T-cell (primary cell): ENCODE measurements at regions not wholly inside any gene's neighbourhood (a gene's known extent, or its start where the extent isn't known, plus 50 kb on each side); places are given as distances from the start of the nearest gene placed in this dataset.

Experiments
- ATAC-seq, 4 experiments: fragments of 200-7000 bp in 3 of 4; fragments of 150-1000 bp in 1 of 4; cut with Tn5 transposase; replicated peaks in 1 of 4; 1 replicate in 3 of 4; 2 replicates in 1 of 4; pipeline ENCODE4 v1.10.0; 2021; ENCODE audit warnings: moderate library complexity in 3 of 4, mild to moderate bottlenecking in 2 of 4, moderate number of reproducible peaks in 1 of 4
- CTCF ChIA-PET, 2 donors: fragments of 300-600 bp; sonication (Branson Sonifier 250); formaldehyde crosslinking; loops; one replicate each; lab custom pipeline; 2022; ENCODE audit warnings: antibody characterized with exemption in 2 of 2; lab: Charles Lee
- POLR2A ChIA-PET, 2 donors: fragments of 300-600 bp; sonication (Branson Sonifier 250); formaldehyde crosslinking; loops; one replicate each; lab custom pipeline; 2022; ENCODE audit warnings: antibody characterized with exemption in 2 of 2; lab: Charles Lee
- DNase-seq, 35 experiments: peaks; one replicate each; pipeline versions ENCODE4 v3.0.0 to v3.0.0-alpha.2; 2013 to 2023
- H3K27ac ChIP-seq: one replicate; pipeline ENCODE4 v1.5.1; 2013; ENCODE audit warnings: low read length
- H3K27me3 ChIP-seq, 2 experiments: replicated peaks in 1 of 2; 1 replicate in 1 of 2; 2 replicates in 1 of 2; pipeline versions ENCODE4 v1.6.1 to v1.7.0; 2013; ENCODE audit warnings: low read length in 1 of 2, mixed read lengths in 1 of 2; ENCODE audit not compliant: control insufficient read depth in 2 of 2, insufficient read depth in 2 of 2; ENCODE audit errors: extremely low read depth in 1 of 2
- H3K36me3 ChIP-seq, 2 donors: 1 replicate in 1 of 2; 2 replicates in 1 of 2; pipeline versions ENCODE4 v1.6.1 to v1.7.0; 2013; ENCODE audit warnings: low read length in 1 of 2; ENCODE audit not compliant: control insufficient read depth in 2 of 2, insufficient read depth in 1 of 2; ENCODE audit errors: extremely low read depth in 1 of 2
- H3K4me1 ChIP-seq, 2 experiments: 1 replicate in 1 of 2; 2 replicates in 1 of 2; pipeline versions ENCODE4 v1.6.1 to v1.7.0; 2013; ENCODE audit warnings: low read length in 2 of 2, mixed read lengths in 1 of 2; ENCODE audit not compliant: insufficient read depth in 2 of 2, control insufficient read depth in 1 of 2; ENCODE audit errors: extremely low read depth in 1 of 2
- H3K4me3 ChIP-seq, 2 donors: 1 replicate in 1 of 2; 2 replicates in 1 of 2; pipeline versions ENCODE4 v1.5.1 to v1.7.0; 2013; ENCODE audit warnings: mild to moderate bottlenecking in 2 of 2, low read length in 1 of 2, moderate library complexity in 1 of 2; ENCODE audit not compliant: control insufficient read depth in 1 of 2; ENCODE audit errors: extremely low read depth in 1 of 2
- H3K9me3 ChIP-seq: 2 replicates; pipeline ENCODE4 v1.7.0; 2013
- H3K27ac Mint-ChIP-seq, 2 donors: one replicate each; pipeline ENCODE4 v1.8.0; 2020 to 2021; ENCODE audit warnings: mild to moderate bottlenecking in 2 of 2, mixed read lengths in 2 of 2
- H3K27me3 Mint-ChIP-seq, 2 donors: one replicate each; pipeline ENCODE4 v1.8.0; 2021 to 2022; ENCODE audit warnings: mixed read lengths in 2 of 2
- H3K36me3 Mint-ChIP-seq: one replicate; pipeline ENCODE4 v1.8.0; 2021; ENCODE audit warnings: mixed read lengths
- H3K4me1 Mint-ChIP-seq, 3 donors: one replicate each; pipeline ENCODE4 v1.8.0; 2020 to 2022; ENCODE audit warnings: mixed read lengths in 3 of 3, mild to moderate bottlenecking in 1 of 3
- H3K4me3 Mint-ChIP-seq, 3 donors: one replicate each; pipeline ENCODE4 v1.8.0; 2020 to 2022; ENCODE audit warnings: mild to moderate bottlenecking in 3 of 3, mixed read lengths in 3 of 3, moderate library complexity in 3 of 3
- H3K9me3 Mint-ChIP-seq, 3 donors: one replicate each; pipeline ENCODE4 v1.8.0; 2020 to 2022; ENCODE audit warnings: mixed read lengths in 3 of 3
- WGBS: methylation state at CpG from one replicate; pipeline ENCODE4 v1.1.5; 2013; ENCODE audit warnings: missing lambda C conversion rate; ENCODE audit not compliant: insufficient coverage; 5-methylcytosine and 5-hydroxymethylcytosine counted together

DNA sequence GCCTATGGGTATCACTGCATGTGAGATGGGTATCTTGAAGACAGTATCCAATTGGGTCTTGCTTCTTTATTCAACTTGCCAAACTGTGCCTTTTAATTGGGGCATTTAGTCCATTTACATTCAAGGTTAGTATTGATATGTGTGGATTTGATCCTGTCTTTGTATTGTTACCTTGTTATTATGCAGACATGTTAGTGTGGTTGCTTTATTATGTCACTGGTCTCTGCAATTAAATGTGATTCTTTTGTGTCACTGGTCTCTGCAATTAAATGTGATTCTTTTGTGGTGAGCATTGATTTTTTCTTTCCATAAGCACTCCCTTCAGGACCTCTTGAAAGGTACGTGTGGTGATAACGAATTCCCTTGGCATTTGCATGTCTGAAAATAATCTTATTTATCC lies 357.8 kb upstream of the STEAP1 start:
- ATAC-seq (no peak), DNase-seq (no peak)
- Histone ChIP-seq H3K36me3 (no peaks in the 10 kb centered on the region), H3K27ac (no peak overlapping the region), H3K4me3 (no peak overlapping the region), H3K9me3 (no peaks in the 10 kb centered on the region), H3K4me1 (no peaks in the 10 kb centered on the region), H3K27me3 (peaks cover 0 to 3% of the 10 kb centered on the region in 2 experiments)
- H3K9me3 Mint-ChIP-seq = peaks cover 0 to 7% (median 6%) of the 10 kb centered on the region in 3 donors
- ChIA-PET CTCF (no interaction called here), POLR2A (no interaction called here)
- no peaks in the 10 kb centered on the region for H3K27me3 Mint-ChIP-seq
- WGBS = no CpG with 5 or more reads among the region's 2 CpGs
- H3K4me1 Mint-ChIP-seq = no peaks in the 10 kb centered on the region
- no peaks in the 10 kb centered on the region for H3K36me3 Mint-ChIP-seq
- H3K27ac Mint-ChIP-seq = no peak overlapping the region
- H3K4me3 Mint-ChIP-seq = no peak overlapping the region

DNA sequence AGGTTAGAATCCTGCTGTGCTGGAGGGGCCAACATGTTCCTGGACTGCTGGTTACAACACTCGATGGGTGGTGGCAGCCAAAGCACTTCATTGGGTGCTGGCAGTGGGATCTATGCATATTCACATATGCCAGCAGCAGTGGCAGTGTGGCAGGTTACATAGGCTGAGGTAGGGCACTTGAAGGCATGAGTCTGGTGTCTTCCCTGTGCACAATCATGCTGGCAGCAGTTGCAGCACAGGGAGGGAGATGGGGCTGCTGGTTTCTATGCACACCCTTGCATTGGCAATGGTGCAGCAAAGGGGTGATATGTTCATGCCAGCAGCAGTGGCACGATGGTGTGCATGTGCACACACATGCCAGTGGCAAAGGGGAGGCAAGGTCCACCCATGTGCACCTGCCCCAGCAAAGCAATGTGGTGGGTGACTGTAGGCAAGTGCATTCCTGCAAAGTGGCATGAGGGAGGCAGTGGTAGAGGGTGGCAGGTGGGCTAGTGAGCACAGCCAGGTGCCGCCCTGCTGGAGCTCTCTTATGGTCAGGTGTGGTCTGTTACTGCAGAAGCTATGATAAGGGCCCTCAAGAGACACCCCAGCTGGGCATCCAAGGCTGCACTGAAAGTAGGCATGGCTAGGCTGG lies 356.2 kb upstream of the STEAP1 start:
- WGBS = 63% methylated on average over 3 of the region's 3 CpGs
- Histone ChIP-seq H3K36me3 (no peaks in the 10 kb centered on the region), H3K9me3 (no peaks in the 10 kb centered on the region), H3K27ac (no peak overlapping the region), H3K4me1 (no peaks in the 10 kb centered on the region), H3K4me3 (no peak overlapping the region), H3K27me3 (peaks cover 0 to 3% of the 10 kb centered on the region in 2 experiments)
- H3K9me3 Mint-ChIP-seq = peaks cover 0 to 7% (median 6%) of the 10 kb centered on the region in 3 donors
- H3K27me3 Mint-ChIP-seq = no peaks in the 10 kb centered on the region
- no peak for DNase-seq
- no peaks in the 10 kb centered on the region for H3K36me3 Mint-ChIP-seq
- H3K4me3 Mint-ChIP-seq = no peak overlapping the region
- H3K27ac Mint-ChIP-seq = no peak overlapping the region
- POLR2A ChIA-PET = no interaction called here
- ATAC-seq = no peak
- CTCF ChIA-PET = no interaction called here
- H3K4me1 Mint-ChIP-seq = no peaks in the 10 kb centered on the region

DNA sequence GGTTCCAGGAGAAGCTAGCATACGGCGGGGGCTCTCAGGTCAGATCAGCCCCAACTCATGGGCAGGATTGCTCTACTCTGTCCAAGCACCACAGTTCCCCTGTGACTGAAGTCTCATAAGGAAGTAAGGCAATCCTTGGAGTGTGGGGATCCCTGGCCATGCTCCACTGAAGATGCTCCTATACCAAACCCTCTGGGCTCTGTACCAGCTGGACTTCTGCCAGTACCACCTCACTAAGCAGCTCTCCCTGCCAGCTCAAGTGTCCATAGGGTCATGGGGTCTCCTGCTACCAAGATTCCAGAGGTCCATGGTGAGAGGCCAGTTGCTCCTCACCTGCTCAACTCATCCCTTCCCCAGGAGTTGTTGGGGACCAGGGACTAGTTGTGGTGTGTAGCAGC lies 355.7 kb upstream of the STEAP1 start:
- DNase-seq = no peak
- no peak overlapping the region for H3K27ac Mint-ChIP-seq
- ChIA-PET CTCF (no interaction called here), POLR2A (no interaction called here)
- Histone ChIP-seq H3K4me3 (no peak overlapping the region), H3K4me1 (no peaks in the 10 kb centered on the region), H3K27ac (no peak overlapping the region), H3K9me3 (no peaks in the 10 kb centered on the region), H3K27me3 (peaks cover 0 to 3% of the 10 kb centered on the region in 2 experiments), H3K36me3 (no peaks in the 10 kb centered on the region)
- no peaks in the 10 kb centered on the region for H3K36me3 Mint-ChIP-seq
- H3K27me3 Mint-ChIP-seq = no peaks in the 10 kb centered on the region
- no peaks in the 10 kb centered on the region for H3K4me1 Mint-ChIP-seq
- H3K9me3 Mint-ChIP-seq = peaks cover 0 to 10% (median 7%) of the 10 kb centered on the region in 3 donors
- WGBS = 100% methylated on average over 2 of the region's 2 CpGs
- no peak overlapping the region for H3K4me3 Mint-ChIP-seq
- no peak for ATAC-seq

DNA sequence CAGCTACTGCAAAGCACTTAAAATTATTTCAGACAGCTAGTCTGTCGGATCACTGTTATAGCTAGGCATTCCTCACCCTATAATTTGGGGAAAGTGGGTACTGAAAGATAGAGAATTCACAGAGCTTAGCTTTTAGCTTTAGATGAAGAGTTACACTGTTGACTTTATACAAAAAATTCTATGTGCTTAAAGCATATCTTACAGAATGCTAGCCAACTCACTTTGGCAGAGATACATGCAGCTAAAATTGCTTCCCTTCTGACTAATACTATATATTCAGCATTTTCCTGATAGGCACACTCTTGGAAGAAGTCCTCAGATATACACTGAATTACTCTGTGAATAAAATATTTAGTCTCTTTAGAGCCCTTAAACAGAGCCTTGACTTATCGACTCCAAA lies 353.5 kb upstream of the STEAP1 start:
- Histone ChIP-seq H3K36me3 (no peaks in the 10 kb centered on the region), H3K27me3 (peaks cover 0 to 3% of the 10 kb centered on the region in 2 experiments), H3K27ac (no peak overlapping the region), H3K4me3 (no peak overlapping the region), H3K4me1 (no peaks in the 10 kb centered on the region), H3K9me3 (no peaks in the 10 kb centered on the region)
- CTCF ChIA-PET = interaction anchor here in 1 of 2 donors (0.7 kb wide), 1 partner anchor 383 kb away, joined by 3 read pairs; no protein-coding TSS in a partner anchor
- Mint-ChIP-seq H3K9me3 (peaks cover 3 to 13% (median 6%) of the 10 kb centered on the region in 3 donors), H3K4me1 (no peaks in the 10 kb centered on the region), H3K4me3 (no peak overlapping the region), H3K36me3 (no peaks in the 10 kb centered on the region), H3K27me3 (no peaks in the 10 kb centered on the region), H3K27ac (no peak overlapping the region)
- POLR2A ChIA-PET = interaction anchor here in 1 of 2 donors (0.9 kb wide), 1 partner anchor 230 kb away, joined by 3 read pairs; no protein-coding TSS in a partner anchor
- no peak for DNase-seq
- no peak for ATAC-seq
- no CpG with 5 or more reads among the region's 2 CpGs for WGBS

DNA sequence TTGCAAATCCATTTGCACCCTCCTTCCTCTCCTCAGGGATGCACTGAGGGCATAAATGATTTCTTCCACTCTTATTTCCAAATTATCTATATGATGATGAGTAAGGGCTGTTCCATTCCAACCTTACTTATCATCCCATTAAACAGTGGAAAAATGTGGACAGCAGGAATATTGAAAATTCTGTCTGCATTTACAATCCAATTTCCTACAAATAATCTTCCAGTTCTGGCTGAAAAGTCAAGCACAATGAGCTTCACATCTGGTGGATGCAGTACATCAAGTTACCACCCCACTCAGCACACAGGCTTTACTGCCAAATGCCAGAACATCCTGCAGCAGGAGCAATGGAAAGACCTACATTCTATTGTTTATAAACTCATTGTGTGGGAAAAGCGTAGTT lies 345.0 kb upstream of the STEAP1 start:
- no peak for ATAC-seq
- Mint-ChIP-seq H3K36me3 (no peaks in the 10 kb centered on the region), H3K4me3 (no peak overlapping the region), H3K4me1 (no peaks in the 10 kb centered on the region), H3K27me3 (peaks cover 0 to 3% of the 10 kb centered on the region in 2 donors), H3K27ac (no peak overlapping the region), H3K9me3 (peaks cover 7 to 20% (median 16%) of the 10 kb centered on the region in 3 donors)
- no peaks in the 10 kb centered on the region for H3K9me3 ChIP-seq
- POLR2A ChIA-PET = no interaction called here
- H3K27ac ChIP-seq = no peak overlapping the region
- H3K4me3 ChIP-seq = no peak overlapping the region
- no peak for DNase-seq
- CTCF ChIA-PET = no interaction called here
- no peaks in the 10 kb centered on the region for H3K27me3 ChIP-seq
- no peaks in the 10 kb centered on the region for H3K4me1 ChIP-seq
- no peaks in the 10 kb centered on the region for H3K36me3 ChIP-seq
- whole genome bisulfite sequencing = no CpG with 5 or more reads among the region's 1 CpG

DNA sequence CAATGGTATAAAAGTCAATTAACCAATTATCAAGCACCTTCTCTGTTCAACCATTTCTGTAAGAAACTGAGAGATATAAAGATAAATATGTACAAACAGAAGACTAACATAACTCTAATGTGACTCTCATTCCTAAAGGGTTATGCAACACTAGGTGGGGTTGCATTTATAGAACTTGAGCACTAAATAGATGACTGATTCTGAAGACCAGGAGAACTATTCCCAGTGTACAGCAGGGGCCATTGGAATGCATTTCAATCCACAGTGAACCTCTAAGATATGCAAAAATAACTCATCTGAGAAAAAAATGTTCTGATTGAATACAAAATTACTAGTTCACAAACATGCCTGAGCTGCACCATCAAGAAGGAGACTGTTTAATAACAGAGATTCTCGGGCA lies 341.2 kb upstream of the STEAP1 start:
- no peak overlapping the region for H3K27ac Mint-ChIP-seq
- Histone ChIP-seq H3K9me3 (no peaks in the 10 kb centered on the region), H3K27ac (no peak overlapping the region), H3K36me3 (no peaks in the 10 kb centered on the region), H3K27me3 (no peaks in the 10 kb centered on the region), H3K4me3 (no peak overlapping the region), H3K4me1 (no peaks in the 10 kb centered on the region)
- ATAC-seq (no peak), DNase-seq (no peak)
- H3K4me1 Mint-ChIP-seq = no peaks in the 10 kb centered on the region
- H3K4me3 Mint-ChIP-seq = no peak overlapping the region
- H3K27me3 Mint-ChIP-seq = peaks cover 0 to 3% of the 10 kb centered on the region in 2 donors
- ChIA-PET CTCF (no interaction called here), POLR2A (no interaction called here)
- WGBS = 67% methylated on average over 1 of the region's 1 CpG
- no peaks in the 10 kb centered on the region for H3K36me3 Mint-ChIP-seq
- H3K9me3 Mint-ChIP-seq = peaks cover 3 to 5% (median 3%) of the 10 kb centered on the region in 3 donors
